ENCODE measurements at regions not wholly inside any gene's neighbourhood (a gene's known extent, or its start where the extent isn't known, plus 50 kb on each side); places are given as distances from the start of the nearest gene placed in this dataset.

DNA sequence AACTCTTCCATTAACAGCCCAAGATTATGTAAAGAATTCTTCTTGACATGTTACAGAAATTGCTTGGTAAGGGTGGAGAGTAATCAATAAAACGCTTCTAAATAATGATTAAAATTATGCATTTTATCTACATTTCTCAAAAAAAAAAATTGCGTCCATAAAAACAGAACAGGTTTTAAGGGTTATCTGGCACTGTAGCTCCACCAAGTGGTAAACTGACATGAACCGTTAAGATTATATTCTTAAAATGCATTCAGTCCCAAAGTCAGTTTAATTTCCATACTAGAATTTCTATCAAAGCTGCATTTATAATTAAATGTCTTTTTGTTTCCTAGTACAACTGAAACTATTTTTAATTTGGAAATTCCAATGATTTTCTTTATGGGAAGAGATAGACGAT, 214.0 kb upstream of the UGT8 start:
- peak in 1 of 3 experiments; percentile 10 for TF ChIP-seq CTCF (IDR thresholded peaks at IDR 0.05)
- no peak for TF ChIP-seq POLR2A (IDR thresholded peaks at IDR 0.05)
- Histone ChIP-seq H3K27me3 (no peaks in the 10 kb centered on the region), H3K9me3 (no peaks in the 10 kb centered on the region), H3K4me3 (no peak overlapping the region), H3K4me1 (no peaks in the 10 kb centered on the region), H3K27ac (no peak overlapping the region), H3K36me3 (no peaks in the 10 kb centered on the region)
- no peak for DNase-seq (ENCODE audit: extremely low spot score in 2 of 2)
- intact Hi-C loops (cut with DNase I): loop anchor here (10.0 kb wide), 1 partner anchor 310 kb away; no protein-coding TSS in a partner anchor

GRCh38 chr4:114385195-114385985, 213.2 kb upstream of the UGT8 start:
- Histone ChIP-seq H3K4me3 (no peak overlapping the region), H3K27ac (no peak overlapping the region), H3K36me3 (no peaks in the 10 kb centered on the region), H3K4me1 (no peaks in the 10 kb centered on the region), H3K9me3 (no peaks in the 10 kb centered on the region), H3K27me3 (no peaks in the 10 kb centered on the region)
- intact Hi-C loops (cut with DNase I): loop anchor here (10.0 kb wide), 1 partner anchor 309 kb away; no protein-coding TSS in a partner anchor
- no peak for DNase-seq (ENCODE audit: extremely low spot score in 2 of 2)
- TF ChIP-seq POLR2AphosphoS5 (IDR thresholded peaks at IDR 0.05; ENCODE audit: insufficient read depth in 1 of 2, low read depth in 1 of 2) (no peak), POLR2A (IDR thresholded peaks at IDR 0.05) (no peak), CTCF (IDR thresholded peaks at IDR 0.05) (no peak)

DNA sequence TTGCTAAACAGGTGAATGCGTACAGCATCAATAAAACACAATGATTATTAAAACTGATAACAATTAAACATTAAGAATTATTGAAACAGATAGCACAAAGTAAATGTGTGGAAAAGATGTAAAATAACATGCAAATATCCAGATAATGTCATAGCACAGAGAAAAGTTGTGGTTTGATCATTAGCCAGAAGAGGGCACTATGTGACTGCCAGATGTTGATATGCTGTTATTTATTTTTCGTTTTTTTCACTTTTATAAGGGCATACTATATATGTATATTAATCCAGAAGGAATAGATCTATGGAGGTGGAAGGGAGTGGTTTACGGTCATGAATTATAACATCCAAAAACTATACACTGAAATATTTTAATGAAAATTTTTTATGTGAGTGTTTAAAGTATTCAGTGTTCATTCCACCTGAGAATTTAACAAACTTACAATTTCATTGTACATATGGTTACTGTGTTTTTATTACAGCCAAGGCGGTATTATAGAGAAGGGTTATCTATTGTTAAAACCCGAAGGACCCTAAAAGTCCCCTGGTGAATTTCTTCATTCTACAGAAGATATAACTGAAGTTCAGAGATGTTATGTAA, 211.9 kb upstream of the UGT8 start:
- Histone ChIP-seq H3K4me1 (no peaks in the 10 kb centered on the region), H3K4me3 (no peak overlapping the region), H3K9me3 (no peaks in the 10 kb centered on the region), H3K27ac (no peak overlapping the region), H3K27me3 (no peaks in the 10 kb centered on the region), H3K36me3 (no peaks in the 10 kb centered on the region)
- TF ChIP-seq POLR2AphosphoS5 (IDR thresholded peaks at IDR 0.05; ENCODE audit: insufficient read depth in 1 of 2, low read depth in 1 of 2) (no peak), CTCF (IDR thresholded peaks at IDR 0.05) (peak in 2 of 3 experiments; percentile 56 to 62), POLR2A (IDR thresholded peaks at IDR 0.05) (no peak)
- no peak for DNase-seq (ENCODE audit: extremely low spot score in 2 of 2)
- intact Hi-C loops (cut with DNase I): loop anchor here (10.0 kb wide), 1 partner anchor 308 kb away; no protein-coding TSS in a partner anchor

DNA sequence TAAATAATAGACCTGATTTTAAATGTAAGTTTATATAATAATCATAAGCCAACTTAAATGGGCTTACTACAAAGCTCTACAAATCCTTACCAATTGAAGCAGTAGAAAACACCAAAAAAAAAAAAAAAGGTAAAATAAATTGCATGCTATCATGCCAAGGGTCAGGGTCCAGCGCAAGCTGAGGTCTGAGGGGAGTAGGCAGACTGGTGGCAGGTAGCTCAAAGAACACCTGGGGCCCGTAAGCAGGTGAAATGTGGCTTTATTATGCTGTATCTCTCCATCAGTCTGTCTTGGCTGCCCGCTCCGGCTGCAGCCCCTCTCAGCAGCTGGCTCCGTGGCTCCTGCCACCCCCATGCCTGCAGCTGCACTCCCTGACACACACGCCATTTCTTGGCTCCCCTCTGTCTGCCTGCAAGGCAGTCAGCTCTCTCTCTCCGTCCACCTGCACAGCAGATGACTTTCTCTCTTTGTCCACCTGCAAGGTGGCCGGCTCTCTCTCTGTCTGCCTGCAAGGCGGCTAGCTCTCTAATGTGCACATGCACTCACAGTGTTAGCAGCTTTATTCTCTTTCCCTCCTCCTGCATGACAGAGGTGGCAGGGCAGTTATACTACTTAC, 209.4 kb upstream of the UGT8 start:
- Histone ChIP-seq H3K27ac (no peak overlapping the region), H3K4me1 (no peaks in the 10 kb centered on the region), H3K9me3 (no peaks in the 10 kb centered on the region), H3K4me3 (no peak overlapping the region), H3K36me3 (no peaks in the 10 kb centered on the region), H3K27me3 (no peaks in the 10 kb centered on the region)
- TF ChIP-seq CTCF (IDR thresholded peaks at IDR 0.05): no peak
- TF ChIP-seq POLR2AphosphoS5 (IDR thresholded peaks at IDR 0.05; ENCODE audit: insufficient read depth in 1 of 2, low read depth in 1 of 2): no peak
- TF ChIP-seq POLR2A (IDR thresholded peaks at IDR 0.05): no peak
- no peak for DNase-seq (ENCODE audit: extremely low spot score in 2 of 2)
- intact Hi-C loops (cut with DNase I): loop anchor here (10.0 kb wide), 1 partner anchor 306 kb away; no protein-coding TSS in a partner anchor

Data from vagina (tissue), 2 donors.